Activated CD8-positive, alpha-beta T cell treated with anti-CD3 and anti-CD28 coated beads for 36 hours (primary cell): ENCODE measurements at regions not wholly inside any gene's neighbourhood (a gene's known extent, or its start where the extent isn't known, plus 50 kb on each side); places are given as distances from the start of the nearest gene placed in this dataset.

Source experiments
- ATAC-seq: fragments of 200-7000 bp; cut with Tn5 transposase; one replicate; pipeline ENCODE4 v1.10.0; 2021; ENCODE audit warnings: mild to moderate bottlenecking, moderate library complexity
- CTCF ChIA-PET: fragments of 350-600 bp; sonication (Branson Sonifier 250); formaldehyde crosslinking; loops from one replicate; lab custom pipeline; 2021; ENCODE audit warnings: antibody characterized with exemption; lab: Charles Lee
- POLR2A ChIA-PET: fragments of 350-600 bp; sonication (Branson Sonifier 250); formaldehyde crosslinking; loops from one replicate; lab custom pipeline; 2021; ENCODE audit warnings: antibody characterized with exemption; lab: Charles Lee
- DNase-seq: peaks from one replicate; pipeline ENCODE4 v3.0.0-alpha.2; 2020
- H3K27ac Mint-ChIP-seq: one replicate; pipeline ENCODE4 v1.8.0; 2021; ENCODE audit warnings: mild to moderate bottlenecking, mixed read lengths
- H3K27me3 Mint-ChIP-seq: one replicate; pipeline ENCODE4 v1.8.0; 2021; ENCODE audit warnings: mixed read lengths
- H3K36me3 Mint-ChIP-seq: one replicate; pipeline ENCODE4 v1.8.0; 2021; ENCODE audit warnings: low read depth, mixed read lengths
- H3K4me1 Mint-ChIP-seq: one replicate; pipeline ENCODE4 v1.8.0; 2021; ENCODE audit warnings: low read depth, mixed read lengths
- H3K4me3 Mint-ChIP-seq: one replicate; pipeline ENCODE4 v1.8.0; 2021; ENCODE audit warnings: mild to moderate bottlenecking, moderate library complexity, mixed read lengths
- H3K9me3 Mint-ChIP-seq: one replicate; pipeline ENCODE4 v1.8.0; 2021; ENCODE audit warnings: mixed read lengths
- intact Hi-C: fragments of 100-400 bp; cut with micrococcal nuclease; formaldehyde crosslinking; loops from one replicate; pipeline ENCODE4 v1.10.0; 2022
- TF ChIP-seq, protein P1 (sequence below): fragments of 200-600 bp; IDR thresholded peaks from one replicate; pipeline ENCODE4 v1.8.0; 2022; ENCODE audit warnings: antibody characterized with exemption, mild to moderate bottlenecking

DNA sequence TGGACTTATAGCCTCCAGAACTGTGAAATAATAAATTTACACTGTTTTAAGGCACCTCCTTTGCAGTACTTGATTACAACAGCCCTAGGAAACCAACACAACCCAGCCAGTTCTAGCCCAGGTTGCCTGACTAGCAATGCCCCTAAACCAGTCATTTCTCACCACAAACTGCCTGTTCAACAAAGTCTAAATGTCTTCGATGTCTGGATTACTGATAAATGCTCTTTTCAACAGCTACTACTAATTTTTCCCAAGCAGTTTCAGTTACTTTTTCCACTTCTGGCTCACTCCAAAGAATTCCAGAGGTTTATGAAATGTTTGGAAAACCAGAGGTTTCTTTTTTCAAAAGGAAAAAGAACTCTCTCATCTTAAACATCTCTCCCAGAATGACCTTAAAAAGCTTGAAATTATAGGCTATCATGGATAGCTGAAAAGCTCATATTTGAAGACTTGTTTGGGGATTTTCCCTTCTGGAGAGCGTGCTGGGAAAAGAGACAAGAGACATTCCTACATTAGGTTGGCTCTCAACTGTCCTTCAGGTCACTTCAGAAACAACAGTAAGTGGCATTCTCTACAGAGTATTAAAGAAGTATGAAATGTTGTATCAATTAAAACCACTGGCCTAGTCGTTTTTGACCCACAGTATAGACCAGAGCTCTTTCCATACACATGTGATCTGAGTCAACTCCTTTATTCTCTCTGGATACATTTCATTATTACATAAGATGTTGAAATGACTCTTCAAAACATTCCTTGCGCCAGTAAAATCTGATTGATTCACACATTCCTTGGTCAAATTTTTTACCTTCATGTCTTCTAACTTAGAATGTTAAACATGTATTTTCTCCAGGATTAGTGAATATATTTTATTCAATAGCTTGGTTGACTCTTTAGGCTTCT is 265.9 kb downstream of the COL12A1 start:
- Mint-ChIP-seq H3K27ac (no peak overlapping the region), H3K9me3 (no peaks in the 10 kb centered on the region), H3K27me3 (no peaks in the 10 kb centered on the region), H3K36me3 (no peaks in the 10 kb centered on the region), H3K4me1 (no peaks in the 10 kb centered on the region), H3K4me3 (no peak overlapping the region)
- ChIA-PET POLR2A (no interaction called here), CTCF (interaction anchor here (0.8 kb wide), 1 partner anchor 264 kb away, joined by 3 read pairs; no protein-coding TSS in a partner anchor)
- TF ChIP-seq, protein P1, sequence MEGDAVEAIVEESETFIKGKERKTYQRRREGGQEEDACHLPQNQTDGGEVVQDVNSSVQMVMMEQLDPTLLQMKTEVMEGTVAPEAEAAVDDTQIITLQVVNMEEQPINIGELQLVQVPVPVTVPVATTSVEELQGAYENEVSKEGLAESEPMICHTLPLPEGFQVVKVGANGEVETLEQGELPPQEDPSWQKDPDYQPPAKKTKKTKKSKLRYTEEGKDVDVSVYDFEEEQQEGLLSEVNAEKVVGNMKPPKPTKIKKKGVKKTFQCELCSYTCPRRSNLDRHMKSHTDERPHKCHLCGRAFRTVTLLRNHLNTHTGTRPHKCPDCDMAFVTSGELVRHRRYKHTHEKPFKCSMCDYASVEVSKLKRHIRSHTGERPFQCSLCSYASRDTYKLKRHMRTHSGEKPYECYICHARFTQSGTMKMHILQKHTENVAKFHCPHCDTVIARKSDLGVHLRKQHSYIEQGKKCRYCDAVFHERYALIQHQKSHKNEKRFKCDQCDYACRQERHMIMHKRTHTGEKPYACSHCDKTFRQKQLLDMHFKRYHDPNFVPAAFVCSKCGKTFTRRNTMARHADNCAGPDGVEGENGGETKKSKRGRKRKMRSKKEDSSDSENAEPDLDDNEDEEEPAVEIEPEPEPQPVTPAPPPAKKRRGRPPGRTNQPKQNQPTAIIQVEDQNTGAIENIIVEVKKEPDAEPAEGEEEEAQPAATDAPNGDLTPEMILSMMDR = no peak
- intact Hi-C loops = no loop called here
- DNase-seq (no peak), ATAC-seq (no peak)

DNA sequence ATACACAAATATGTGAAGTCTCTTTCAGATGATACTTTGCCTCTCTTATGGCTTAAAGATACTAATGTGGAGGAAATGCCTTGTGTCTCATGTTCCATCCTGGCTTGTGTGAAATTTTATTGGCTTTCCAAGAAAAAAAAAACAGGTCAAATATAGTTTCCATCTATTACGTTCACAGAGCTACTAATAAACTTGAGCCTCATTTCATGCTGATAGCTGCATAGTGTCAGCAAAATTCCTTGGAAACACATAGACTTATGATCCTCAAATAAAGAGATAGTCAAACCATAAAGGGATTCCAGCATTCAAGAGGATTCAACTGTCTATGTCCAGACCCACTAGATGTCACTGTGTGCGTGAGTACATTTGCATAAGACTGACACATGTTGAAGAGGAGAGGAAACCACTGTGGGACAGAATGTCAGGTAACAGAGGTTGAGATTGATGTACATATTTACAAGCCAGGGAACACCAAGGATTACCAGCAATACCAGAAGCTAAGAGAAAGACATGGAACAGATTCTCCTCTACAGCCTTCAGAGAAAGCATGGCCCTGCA is 266.6 kb downstream of the COL12A1 start:
- Mint-ChIP-seq H3K4me1 (no peaks in the 10 kb centered on the region), H3K4me3 (no peak overlapping the region), H3K36me3 (no peaks in the 10 kb centered on the region), H3K9me3 (no peaks in the 10 kb centered on the region), H3K27me3 (no peaks in the 10 kb centered on the region), H3K27ac (no peak overlapping the region)
- intact Hi-C loops = no loop called here
- no peak for DNase-seq
- ATAC-seq = no peak
- POLR2A ChIA-PET = no interaction called here
- TF ChIP-seq, protein P1 = no peak
- CTCF ChIA-PET = interaction anchor here (0.8 kb wide), 1 partner anchor 265 kb away, joined by 3 read pairs; no protein-coding TSS in a partner anchor

DNA sequence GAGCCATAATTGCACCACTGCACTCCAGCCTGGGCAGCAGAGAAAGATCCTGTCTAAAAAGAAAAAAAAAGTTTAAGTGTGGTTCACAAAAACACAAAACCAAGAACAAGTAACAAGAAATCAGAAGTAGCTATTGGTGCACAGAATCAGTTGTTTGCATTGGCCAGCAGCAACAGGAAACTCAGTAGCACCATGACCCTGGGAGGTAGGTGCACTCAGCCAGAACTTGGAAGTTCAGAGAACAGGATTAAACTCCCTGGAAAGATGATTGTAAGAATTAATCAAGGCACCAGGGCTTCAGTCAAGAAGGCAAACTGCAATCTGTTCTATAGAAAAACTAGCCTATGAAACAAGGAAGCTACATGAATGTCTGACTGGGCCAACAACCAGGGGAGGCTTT is 267.9 kb downstream of the COL12A1 start:
- ChIA-PET CTCF (no interaction called here), POLR2A (no interaction called here)
- Mint-ChIP-seq H3K9me3 (no peaks in the 10 kb centered on the region), H3K4me3 (no peak overlapping the region), H3K36me3 (no peaks in the 10 kb centered on the region), H3K27me3 (no peaks in the 10 kb centered on the region), H3K27ac (no peak overlapping the region), H3K4me1 (no peaks in the 10 kb centered on the region)
- intact Hi-C loops = no loop called here
- no peak for DNase-seq
- ATAC-seq = no peak
- TF ChIP-seq, protein P1 = no peak

DNA sequence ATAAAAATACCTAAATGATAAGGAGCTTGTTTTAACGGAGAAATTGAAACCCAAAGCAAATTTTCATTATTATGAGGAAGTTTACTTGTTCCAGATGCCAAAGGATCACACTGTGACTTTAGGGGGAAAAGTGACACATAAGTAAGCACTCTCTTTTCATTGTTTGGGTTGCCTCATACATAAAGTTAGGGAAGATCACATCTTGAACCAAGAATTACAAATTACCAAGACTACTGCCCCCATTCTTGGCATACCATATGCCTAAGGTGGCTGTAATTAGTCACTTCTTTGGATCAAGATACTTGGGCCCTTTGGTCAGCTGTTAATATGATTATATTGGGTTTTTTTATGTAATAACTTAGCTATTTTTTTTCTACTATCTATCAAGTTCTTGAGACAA is 269.0 kb downstream of the COL12A1 start:
- CTCF ChIA-PET = no interaction called here
- peaks cover 1% of the 10 kb centered on the region for H3K27me3 Mint-ChIP-seq
- intact Hi-C loops = no loop called here
- no peak for DNase-seq
- no peak overlapping the region for H3K27ac Mint-ChIP-seq
- H3K4me1 Mint-ChIP-seq = no peaks in the 10 kb centered on the region
- H3K36me3 Mint-ChIP-seq = no peaks in the 10 kb centered on the region
- H3K4me3 Mint-ChIP-seq = no peak overlapping the region
- POLR2A ChIA-PET = no interaction called here
- TF ChIP-seq, protein P1 = no peak
- no peak for ATAC-seq
- H3K9me3 Mint-ChIP-seq = no peaks in the 10 kb centered on the region

DNA sequence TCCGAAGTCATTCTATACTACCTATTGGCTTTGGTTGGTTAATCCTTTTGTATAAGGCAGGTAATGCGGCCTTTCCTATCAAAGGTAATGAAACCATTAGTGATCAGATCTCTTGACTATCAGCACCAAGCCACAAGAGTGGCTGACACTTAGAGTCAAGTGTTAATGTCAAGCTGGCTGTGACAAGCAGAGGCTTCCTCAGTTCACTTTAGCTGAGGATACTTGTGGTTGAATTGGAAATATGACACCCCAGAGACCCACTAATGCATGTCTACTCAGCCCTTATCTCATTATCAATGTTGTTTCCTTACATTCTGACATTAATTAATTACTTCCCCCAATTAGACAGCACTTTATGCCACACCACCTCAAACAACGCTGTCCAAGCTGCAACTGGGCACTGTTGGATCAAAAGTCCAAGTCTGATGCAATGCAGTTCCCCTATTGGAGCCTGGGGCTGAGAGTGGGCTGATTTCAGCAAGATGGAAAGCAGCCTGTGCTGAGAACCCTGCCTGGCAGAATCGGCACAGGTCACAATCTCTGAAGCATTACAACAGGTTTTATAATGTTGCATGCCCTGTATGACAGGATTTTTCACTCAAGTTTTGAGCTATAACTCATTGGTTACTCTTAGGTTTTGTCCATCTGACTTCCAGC is 273.5 kb downstream of the COL12A1 start:
- Mint-ChIP-seq H3K4me1 (no peaks in the 10 kb centered on the region), H3K36me3 (no peaks in the 10 kb centered on the region), H3K27ac (no peak overlapping the region), H3K4me3 (no peak overlapping the region), H3K27me3 (peaks cover 1% of the 10 kb centered on the region), H3K9me3 (no peaks in the 10 kb centered on the region)
- ChIA-PET POLR2A (no interaction called here), CTCF (no interaction called here)
- ATAC-seq (no peak), DNase-seq (no peak)
- intact Hi-C loops = no loop called here
- TF ChIP-seq, protein P1 = no peak
